ENCODE measurements at regions not wholly inside any gene's neighbourhood (a gene's known extent, or its start where the extent isn't known, plus 50 kb on each side); places are given as distances from the start of the nearest gene placed in this dataset.

DNA sequence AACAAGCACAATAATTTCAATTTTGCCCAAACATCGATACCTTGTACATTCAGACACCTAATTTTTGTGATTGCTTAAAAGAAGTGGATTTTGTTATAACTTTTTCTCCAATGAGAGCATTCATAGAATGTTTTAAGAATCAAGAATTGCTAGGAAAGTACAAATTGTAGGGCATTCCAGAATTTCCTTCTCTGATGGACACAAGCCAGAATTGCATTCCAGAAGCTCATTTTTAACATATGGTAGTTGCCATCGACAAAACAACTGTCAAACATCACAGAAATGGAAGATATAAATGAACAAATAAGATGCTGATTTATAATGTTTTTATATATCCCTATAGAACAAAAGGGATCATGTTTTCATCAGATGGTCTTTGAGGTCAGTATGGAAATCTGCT, 258.4 kb upstream of the NPVF start:
- Mint-ChIP-seq H3K4me3 (ENCODE audit: unreplicated experiment) (no peak overlapping the region), H3K36me3 (ENCODE audit: low read depth, unreplicated experiment) (no peaks in the 10 kb centered on the region), H3K9me3 (ENCODE audit: unreplicated experiment) (no peaks in the 10 kb centered on the region), H3K27me3 (ENCODE audit: low read depth, unreplicated experiment) (no peaks in the 10 kb centered on the region), H3K4me1 (ENCODE audit: low read depth, unreplicated experiment) (no peaks in the 10 kb centered on the region), H3K27ac (ENCODE audit: unreplicated experiment) (no peak overlapping the region)
- FAIRE-seq: no peak
- no peaks in the 10 kb centered on the region for H3K36me3 ChIP-seq (ENCODE audit: insufficient read depth, low read length)
- no peaks in the 10 kb centered on the region for H3K9me3 ChIP-seq (ENCODE audit: insufficient read depth, low read depth, low read length)
- H3K9ac ChIP-seq (ENCODE audit: low read length): no peak overlapping the region
- H3K4me1 ChIP-seq (ENCODE audit: insufficient read depth, low read length): no peaks in the 10 kb centered on the region
- no peak overlapping the region for H3K4me3 ChIP-seq (ENCODE audit: insufficient read depth, low read depth, low read length)
- TF ChIP-seq CTCF (IDR thresholded peaks at IDR 0.05; ENCODE audit: insufficient read depth, low read depth, low read length) (no peak), EZH2 (IDR thresholded peaks at IDR 0.05; ENCODE audit: insufficient read depth, low read length) (no peak)
- H2AFZ ChIP-seq (ENCODE audit: low read depth, low read length): no peak overlapping the region
- H3K79me2 ChIP-seq (ENCODE audit: insufficient read depth, low read length): no peaks in the 10 kb centered on the region
- no peaks in the 10 kb centered on the region for H4K20me1 ChIP-seq (ENCODE audit: insufficient read depth, low read length)
- H3K27ac ChIP-seq (ENCODE audit: low read depth, low read length): no peak overlapping the region
- no peaks in the 10 kb centered on the region for H3K27me3 ChIP-seq (ENCODE audit: insufficient read depth, low read length)
- no peak for DNase-seq (ENCODE audit: low read depth)
- H3K4me2 ChIP-seq (ENCODE audit: low read length): no peak overlapping the region

DNA sequence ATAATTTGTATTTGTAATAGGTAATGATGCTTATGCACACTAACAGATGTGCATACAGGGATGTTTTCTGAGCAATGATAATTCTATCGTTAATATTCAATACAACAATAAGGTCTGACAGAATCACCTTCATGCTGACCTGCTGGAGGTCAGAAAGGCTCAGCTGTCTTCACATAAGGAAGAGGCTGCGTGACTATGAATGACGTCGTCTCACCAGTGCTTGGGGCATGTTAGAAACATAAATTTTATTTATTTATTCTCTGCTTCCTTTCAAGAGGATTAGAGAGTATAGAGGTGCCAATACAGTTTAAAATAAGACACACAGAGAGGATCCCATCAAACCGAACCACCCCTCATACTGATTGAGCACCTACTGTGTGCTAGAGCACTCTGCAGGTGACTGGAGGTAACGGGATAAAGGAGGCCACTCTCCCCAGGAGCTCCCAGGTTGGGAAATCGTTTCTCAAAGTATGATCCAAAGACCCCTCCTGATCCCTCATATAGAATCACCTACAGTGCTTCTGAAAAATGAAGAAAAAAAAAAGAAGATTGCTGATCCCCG, 265.6 kb upstream of the NPVF start:
- FAIRE-seq (no peak), DNase-seq (ENCODE audit: low read depth) (no peak)
- Histone ChIP-seq H3K27me3 (ENCODE audit: insufficient read depth, low read length) (no peaks in the 10 kb centered on the region), H3K4me1 (ENCODE audit: insufficient read depth, low read length) (no peaks in the 10 kb centered on the region), H3K4me3 (ENCODE audit: insufficient read depth, low read depth, low read length) (no peak overlapping the region), H3K9ac (ENCODE audit: low read length) (no peak overlapping the region), H4K20me1 (ENCODE audit: insufficient read depth, low read length) (no peaks in the 10 kb centered on the region), H3K9me3 (ENCODE audit: insufficient read depth, low read depth, low read length) (no peaks in the 10 kb centered on the region), H3K4me2 (ENCODE audit: low read length) (no peak overlapping the region), H3K27ac (ENCODE audit: low read depth, low read length) (no peak overlapping the region), H3K36me3 (ENCODE audit: insufficient read depth, low read length) (no peaks in the 10 kb centered on the region), H3K79me2 (ENCODE audit: insufficient read depth, low read length) (no peaks in the 10 kb centered on the region), H2AFZ (ENCODE audit: low read depth, low read length) (no peak overlapping the region)
- Mint-ChIP-seq H3K27me3 (ENCODE audit: low read depth, unreplicated experiment) (peaks cover 2% of the 10 kb centered on the region), H3K36me3 (ENCODE audit: low read depth, unreplicated experiment) (no peaks in the 10 kb centered on the region), H3K27ac (ENCODE audit: unreplicated experiment) (no peak overlapping the region), H3K4me3 (ENCODE audit: unreplicated experiment) (no peak overlapping the region), H3K9me3 (ENCODE audit: unreplicated experiment) (no peaks in the 10 kb centered on the region), H3K4me1 (ENCODE audit: low read depth, unreplicated experiment) (no peaks in the 10 kb centered on the region)
- TF ChIP-seq EZH2 (IDR thresholded peaks at IDR 0.05; ENCODE audit: insufficient read depth, low read length): no peak
- TF ChIP-seq CTCF (IDR thresholded peaks at IDR 0.05; ENCODE audit: insufficient read depth, low read depth, low read length): no peak

DNA sequence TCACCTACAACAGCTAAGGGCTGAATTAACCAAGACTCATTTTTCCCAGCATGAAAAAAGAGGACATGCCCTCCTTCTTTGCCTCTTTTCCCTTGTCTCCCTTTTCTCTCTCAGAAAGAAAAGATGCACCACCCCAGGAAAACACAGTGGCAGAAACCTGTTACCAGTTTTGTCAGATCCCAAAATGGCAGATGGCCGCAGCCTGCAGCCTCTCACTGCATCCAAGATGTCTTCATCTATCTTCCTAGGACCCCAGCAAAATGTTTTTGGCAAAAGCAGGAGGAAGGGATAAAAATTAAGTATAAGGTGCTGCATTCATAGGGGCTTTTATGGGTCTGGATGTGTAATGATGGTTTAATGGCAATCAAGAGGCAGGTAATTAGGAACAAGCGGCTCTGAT, 266.6 kb upstream of the NPVF start:
- no peak overlapping the region for H2AFZ ChIP-seq (ENCODE audit: low read depth, low read length)
- DNase-seq (ENCODE audit: low read depth) (no peak), FAIRE-seq (no peak)
- H4K20me1 ChIP-seq (ENCODE audit: insufficient read depth, low read length): no peaks in the 10 kb centered on the region
- no peak overlapping the region for H3K9ac ChIP-seq (ENCODE audit: low read length)
- no peak overlapping the region for H3K4me3 ChIP-seq (ENCODE audit: insufficient read depth, low read depth, low read length)
- H3K4me1 Mint-ChIP-seq (ENCODE audit: low read depth, unreplicated experiment): no peaks in the 10 kb centered on the region
- H3K79me2 ChIP-seq (ENCODE audit: insufficient read depth, low read length): no peaks in the 10 kb centered on the region
- no peaks in the 10 kb centered on the region for H3K36me3 Mint-ChIP-seq (ENCODE audit: low read depth, unreplicated experiment)
- H3K27me3 Mint-ChIP-seq (ENCODE audit: low read depth, unreplicated experiment): peaks cover 2% of the 10 kb centered on the region
- H3K4me3 Mint-ChIP-seq (ENCODE audit: unreplicated experiment): no peak overlapping the region
- H3K27me3 ChIP-seq (ENCODE audit: insufficient read depth, low read length): no peaks in the 10 kb centered on the region
- no peak overlapping the region for H3K27ac Mint-ChIP-seq (ENCODE audit: unreplicated experiment)
- no peak overlapping the region for H3K27ac ChIP-seq (ENCODE audit: low read depth, low read length)
- no peaks in the 10 kb centered on the region for H3K36me3 ChIP-seq (ENCODE audit: insufficient read depth, low read length)
- H3K9me3 Mint-ChIP-seq (ENCODE audit: unreplicated experiment): no peaks in the 10 kb centered on the region
- TF ChIP-seq CTCF (IDR thresholded peaks at IDR 0.05; ENCODE audit: insufficient read depth, low read depth, low read length) (no peak), EZH2 (IDR thresholded peaks at IDR 0.05; ENCODE audit: insufficient read depth, low read length) (no peak)
- no peak overlapping the region for H3K4me2 ChIP-seq (ENCODE audit: low read length)
- H3K4me1 ChIP-seq (ENCODE audit: insufficient read depth, low read length): no peaks in the 10 kb centered on the region
- H3K9me3 ChIP-seq (ENCODE audit: insufficient read depth, low read depth, low read length): no peaks in the 10 kb centered on the region

Data from astrocyte (in vitro differentiated cells and primary cell).